CD4-positive, alpha-beta T cell treated with Interleukin-4 for 1 hour (primary cell): ENCODE measurements at regions not wholly inside any gene's neighbourhood (a gene's known extent, or its start where the extent isn't known, plus 50 kb on each side); places are given as distances from the start of the nearest gene placed in this dataset.
"Not testable (repeated sequence)": the region's sequence is repeated elsewhere in the genome, so short reads cannot be mapped to it uniquely, and the experiment has no call there.

Experiments used
- DNase-seq, 2 donors: peaks; one replicate each; pipeline ENCODE4 v3.0.0-alpha.2; 2020 to 2022

- DNase-seq = no peak
Observed at GRCh38 chr1:58183286-58183685, 363.2 kb downstream of the OMA1 start.

GRCh38 chr1:58180537-58180936 lies 366.0 kb downstream of the OMA1 start:
- DNase-seq = no peak

GRCh38 chr1:58169160-58169559 lies 377.4 kb downstream of the OMA1 start:
- DNase-seq = not testable (repeated sequence)

- not testable (repeated sequence) for DNase-seq
Observed at GRCh38 chr1:58167131-58167530, 379.4 kb downstream of the OMA1 start.

GRCh38 chr1:58166417-58166816 lies 380.1 kb downstream of the OMA1 start:
- no peak for DNase-seq

- DNase-seq = no peak
Observed at GRCh38 chr1:58165073-58165472, 381.5 kb downstream of the OMA1 start.

- DNase-seq = no peak
Observed at GRCh38 chr1:58162952-58163550, 383.5 kb downstream of the OMA1 start.

- no peak for DNase-seq
Observed at GRCh38 chr1:58159434-58159830, 387.1 kb downstream of the OMA1 start.

GRCh38 chr1:58158506-58159433 lies 387.8 kb downstream of the OMA1 start:
- DNase-seq = no peak

- DNase-seq = no peak
Observed at GRCh38 chr1:58158016-58158415, 388.5 kb downstream of the OMA1 start.

- DNase-seq = no peak
Observed at GRCh38 chr1:58157256-58157655, 389.3 kb downstream of the OMA1 start.

GRCh38 chr1:58156831-58157230 lies 389.7 kb downstream of the OMA1 start:
- no peak for DNase-seq

- no peak for DNase-seq
Observed at GRCh38 chr1:58156124-58156468, 390.4 kb downstream of the OMA1 start.

GRCh38 chr1:58155418-58156123 lies 391.0 kb downstream of the OMA1 start:
- DNase-seq = no peak

- DNase-seq = no peak
Observed at GRCh38 chr1:58154256-58154655, 392.3 kb downstream of the OMA1 start.

GRCh38 chr1:58152697-58153096 lies 393.8 kb downstream of the OMA1 start:
- no peak for DNase-seq

- DNase-seq = no peak
Observed at GRCh38 chr1:58149271-58149812, 397.2 kb downstream of the OMA1 start.

- no peak for DNase-seq
Observed at GRCh38 chr1:58144698-58145270, 401.7 kb downstream of the OMA1 start.

- DNase-seq = no peak
Observed at GRCh38 chr1:58143972-58144697, 402.4 kb downstream of the OMA1 start.

- DNase-seq = no peak
Observed at GRCh38 chr1:58136387-58136786, 410.1 kb downstream of the OMA1 start.

- DNase-seq = no peak
Observed at GRCh38 chr1:58135821-58136321, 410.7 kb downstream of the OMA1 start.

- DNase-seq = no peak
Observed at GRCh38 chr1:58133562-58133961, 413.0 kb downstream of the OMA1 start.
